LNCaP clone FGC (cell line): ENCODE measurements at regions not wholly inside any gene's neighbourhood (a gene's known extent, or its start where the extent isn't known, plus 50 kb on each side); places are given as distances from the start of the nearest gene placed in this dataset.
A peak's percentile ranks its signal among the peaks of the same experiment; 100 is the strongest.

Experiments used
- DNase-seq: peaks from one replicate; pipeline ENCODE4 v3.0.0-alpha.2; 2011; ENCODE audit warnings: low read depth
- H3K4me3 ChIP-seq: 2 replicates; pipeline ENCODE4 v1.5.1; 2011; ENCODE audit warnings: mild to moderate bottlenecking, low read depth, low read length, control low read depth
- TF ChIP-seq, protein P1 (sequence below): IDR thresholded peaks from 2 replicates; pipeline ENCODE4 v1.5.1; 2012; ENCODE audit warnings: mild to moderate bottlenecking; ENCODE audit not compliant: control insufficient read depth, insufficient read depth; ENCODE audit errors: extremely low read depth

DNA sequence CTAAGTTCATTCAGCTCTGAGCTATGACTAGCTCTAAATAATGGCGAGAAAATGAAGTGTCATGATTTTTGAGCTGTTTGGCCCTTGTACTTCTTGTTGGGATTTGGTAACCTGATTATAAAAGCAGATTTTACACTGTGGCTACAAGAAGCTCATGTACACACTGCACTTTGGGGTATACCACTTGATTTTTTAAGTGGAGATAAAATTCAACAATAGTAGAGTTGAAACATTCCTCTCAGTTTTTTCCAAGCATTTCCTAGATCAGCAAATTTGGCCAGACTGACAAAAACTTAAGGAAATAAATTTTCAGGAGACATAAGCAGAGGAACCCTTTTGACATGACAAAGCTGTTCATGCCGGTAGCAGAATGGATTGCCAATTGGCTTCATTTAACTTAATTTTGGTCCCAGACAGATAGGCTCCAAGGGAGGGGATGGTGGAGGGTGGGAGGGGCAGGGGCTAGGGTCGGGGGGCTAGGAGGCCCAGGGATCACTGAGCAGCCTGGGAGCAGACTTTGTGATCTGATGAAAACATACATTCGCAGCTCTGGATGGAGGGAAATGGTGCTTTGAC, 575.9 kb downstream of the METTL15 start:
- DNase-seq: no peak
- no peak overlapping the region for H3K4me3 ChIP-seq
- TF ChIP-seq, protein P1, sequence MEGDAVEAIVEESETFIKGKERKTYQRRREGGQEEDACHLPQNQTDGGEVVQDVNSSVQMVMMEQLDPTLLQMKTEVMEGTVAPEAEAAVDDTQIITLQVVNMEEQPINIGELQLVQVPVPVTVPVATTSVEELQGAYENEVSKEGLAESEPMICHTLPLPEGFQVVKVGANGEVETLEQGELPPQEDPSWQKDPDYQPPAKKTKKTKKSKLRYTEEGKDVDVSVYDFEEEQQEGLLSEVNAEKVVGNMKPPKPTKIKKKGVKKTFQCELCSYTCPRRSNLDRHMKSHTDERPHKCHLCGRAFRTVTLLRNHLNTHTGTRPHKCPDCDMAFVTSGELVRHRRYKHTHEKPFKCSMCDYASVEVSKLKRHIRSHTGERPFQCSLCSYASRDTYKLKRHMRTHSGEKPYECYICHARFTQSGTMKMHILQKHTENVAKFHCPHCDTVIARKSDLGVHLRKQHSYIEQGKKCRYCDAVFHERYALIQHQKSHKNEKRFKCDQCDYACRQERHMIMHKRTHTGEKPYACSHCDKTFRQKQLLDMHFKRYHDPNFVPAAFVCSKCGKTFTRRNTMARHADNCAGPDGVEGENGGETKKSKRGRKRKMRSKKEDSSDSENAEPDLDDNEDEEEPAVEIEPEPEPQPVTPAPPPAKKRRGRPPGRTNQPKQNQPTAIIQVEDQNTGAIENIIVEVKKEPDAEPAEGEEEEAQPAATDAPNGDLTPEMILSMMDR: no peak

DNA sequence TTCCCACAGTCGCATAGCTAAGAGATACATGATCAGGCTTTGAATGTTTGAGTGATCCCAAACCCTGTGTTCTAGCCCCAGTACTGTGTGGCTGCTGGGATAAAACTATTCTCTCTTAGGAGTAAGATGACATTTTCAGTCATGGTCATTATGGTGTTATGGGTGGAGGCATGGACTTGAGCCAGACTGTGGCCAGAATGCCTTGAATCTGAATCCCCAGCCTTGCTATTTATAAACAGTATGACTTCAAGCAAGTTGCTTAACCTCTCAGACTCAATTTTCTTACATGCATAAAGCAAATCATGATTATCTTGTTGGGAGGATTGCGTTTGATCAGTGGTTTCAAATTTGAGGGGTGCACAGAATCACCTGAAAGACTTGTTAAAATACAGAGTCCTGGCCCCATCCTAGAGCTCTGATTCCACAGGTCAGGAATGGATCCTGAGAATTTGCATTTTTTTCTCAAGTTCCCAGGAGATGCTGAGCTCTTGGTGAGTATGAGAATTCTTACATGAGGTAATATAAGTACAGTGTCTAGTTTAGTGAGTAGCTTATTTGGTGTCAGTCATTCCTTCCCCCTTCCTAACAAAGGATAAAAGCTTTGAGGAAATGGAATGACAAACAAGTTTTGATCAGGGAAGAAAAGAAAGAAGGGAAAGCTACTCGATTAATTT, 571.7 kb downstream of the METTL15 start:
- H3K4me3 ChIP-seq: no peak overlapping the region
- TF ChIP-seq, protein P1: no peak
- no peak for DNase-seq

- TF ChIP-seq, protein P1: no peak
- H3K4me3 ChIP-seq: no peak overlapping the region
- no peak for DNase-seq
These were observed 569.5 kb downstream of the METTL15 start for GRCh38 chr11:28677721-28678120.

GRCh38 chr11:28675183-28675582, 567.0 kb downstream of the METTL15 start:
- no peak overlapping the region for H3K4me3 ChIP-seq
- TF ChIP-seq, protein P1: no peak
- DNase-seq: no peak

GRCh38 chr11:28674433-28675103, 566.4 kb downstream of the METTL15 start:
- DNase-seq: no peak
- no peak overlapping the region for H3K4me3 ChIP-seq
- TF ChIP-seq, protein P1: peak; percentile 28; the same call in 1 of the 2 replicates

- no peak for DNase-seq
- TF ChIP-seq, protein P1: no peak
- H3K4me3 ChIP-seq: no peak overlapping the region
These were observed 565.7 kb downstream of the METTL15 start for GRCh38 chr11:28673691-28674432.
